ENCODE measurements at regions not wholly inside any gene's neighbourhood (a gene's known extent, or its start where the extent isn't known, plus 50 kb on each side); places are given as distances from the start of the nearest gene placed in this dataset.

DNA sequence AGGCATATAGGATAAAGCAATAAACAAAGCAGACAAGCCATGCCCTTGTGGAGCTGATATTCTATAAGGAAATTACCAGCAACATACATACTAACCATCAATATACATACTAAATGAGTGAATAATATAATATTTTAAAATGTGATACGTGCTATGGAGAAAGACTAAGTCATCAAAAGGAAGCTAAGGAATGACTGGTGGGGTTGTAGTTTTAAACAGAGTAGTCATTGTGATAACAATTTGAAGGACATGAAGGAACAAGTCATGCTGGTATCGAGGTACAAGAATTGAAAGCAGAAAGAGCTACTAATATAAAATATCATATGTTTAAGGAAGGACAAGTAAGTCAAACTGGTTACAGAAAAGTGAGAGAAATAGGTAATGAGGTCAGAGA lies 894.9 kb upstream of the PCDH9 start (continued):
- TF ChIP-seq, protein P1, sequence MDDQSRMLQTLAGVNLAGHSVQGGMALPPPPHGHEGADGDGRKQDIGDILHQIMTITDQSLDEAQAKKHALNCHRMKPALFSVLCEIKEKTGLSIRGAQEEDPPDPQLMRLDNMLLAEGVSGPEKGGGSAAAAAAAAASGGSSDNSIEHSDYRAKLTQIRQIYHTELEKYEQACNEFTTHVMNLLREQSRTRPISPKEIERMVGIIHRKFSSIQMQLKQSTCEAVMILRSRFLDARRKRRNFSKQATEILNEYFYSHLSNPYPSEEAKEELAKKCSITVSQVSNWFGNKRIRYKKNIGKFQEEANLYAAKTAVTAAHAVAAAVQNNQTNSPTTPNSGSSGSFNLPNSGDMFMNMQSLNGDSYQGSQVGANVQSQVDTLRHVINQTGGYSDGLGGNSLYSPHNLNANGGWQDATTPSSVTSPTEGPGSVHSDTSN (IDR thresholded peaks at IDR 0.05; ENCODE audit: insufficient replicate concordance, low read depth, low read length): no peak
- TF ChIP-seq CREB1 (IDR thresholded peaks at IDR 0.05; ENCODE audit: low read depth) (no peak), MTA3 (IDR thresholded peaks at IDR 0.05; ENCODE audit: borderline replicate concordance, low read length) (no peak)

DNA sequence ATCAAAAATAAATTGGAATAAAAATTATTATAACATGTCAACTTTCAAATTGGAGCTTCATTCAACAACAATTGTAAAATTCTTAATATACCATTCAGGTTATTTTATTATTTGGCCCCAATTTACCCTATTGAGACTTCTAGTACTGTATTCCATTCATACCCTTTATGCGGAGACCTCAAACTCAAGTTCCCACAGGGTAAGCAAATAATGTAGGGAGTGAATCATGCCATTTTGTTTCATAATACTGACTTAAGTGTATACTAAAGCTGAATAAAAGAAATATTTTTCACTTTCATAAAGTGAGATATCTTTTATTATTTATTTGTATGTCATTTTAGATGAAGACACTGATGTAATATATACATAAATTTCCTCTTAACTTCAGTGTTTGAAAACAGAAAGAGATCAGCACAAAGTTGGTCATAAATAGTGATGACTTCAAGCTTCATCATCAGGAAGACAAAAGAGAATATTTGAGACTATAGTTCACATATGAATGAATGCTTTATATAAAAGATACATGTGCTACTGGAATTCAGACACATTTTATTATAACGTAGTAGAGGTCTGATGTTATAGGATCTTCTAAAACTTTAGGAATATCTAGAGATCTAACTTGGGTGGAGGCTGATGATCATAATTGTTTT lies 894.4 kb upstream of the PCDH9 start:
- H2AFZ ChIP-seq (ENCODE audit: control insufficient read depth, low read depth, low read length): no peak overlapping the region
- POLR2A ChIA-PET: interaction anchor here (0.8 kb wide), 1 partner anchor 30 kb away, joined by 3 read pairs; no protein-coding TSS in a partner anchor
- no peaks in the 10 kb centered on the region for H3K4me1 ChIP-seq (ENCODE audit: control insufficient read depth, insufficient read depth, low read length)
- H3K4me2 ChIP-seq (ENCODE audit: control insufficient read depth, insufficient read depth): no peak overlapping the region
- SMC1A ChIA-PET (ENCODE audit: uncharacterized antibody, unreplicated experiment): interaction anchor here (0.8 to 0.9 kb wide), 2 partner anchors 9 to 112 kb away, joined by 3 to 5 read pairs; no protein-coding TSS in a partner anchor
- no peak overlapping the region for H3K27ac ChIP-seq (ENCODE audit: control insufficient read depth, insufficient read depth)
- H3K9me3 ChIP-seq (replicated peaks; ENCODE audit: control insufficient read depth, insufficient read depth, low read length): no peaks in the 10 kb centered on the region
- H4K20me1 ChIP-seq (ENCODE audit: control insufficient read depth, insufficient read depth): no peaks in the 10 kb centered on the region
- no peaks in the 10 kb centered on the region for H3K79me2 ChIP-seq (ENCODE audit: control insufficient read depth, insufficient read depth, low read length)
- RAD21 ChIA-PET (ENCODE audit: unreplicated experiment): no interaction called here
- FAIRE-seq (no peak), ATAC-seq (no peak), DNase-seq (ENCODE audit: low read depth, low spot score) (no peak)
- in situ Hi-C loops (cut with MboI): no loop called here
- no peak overlapping the region for H3K9ac ChIP-seq (ENCODE audit: control insufficient read depth, insufficient read depth, low read length)
- TF ChIP-seq MYB (IDR thresholded peaks at IDR 0.05; ENCODE audit: borderline replicate concordance, low read depth, low read length) (no peak), KLF5 (IDR thresholded peaks at IDR 0.05; ENCODE audit: partially characterized antibody) (no peak), POLR2AphosphoS5 (IDR thresholded peaks at IDR 0.05; ENCODE audit: low read length) (no peak), RAD21 (IDR thresholded peaks at IDR 0.05; ENCODE audit: insufficient read depth, low read depth, low read length) (no peak), ZSCAN29 (IDR thresholded peaks at IDR 0.05) (no peak), CREB1 (IDR thresholded peaks at IDR 0.05; ENCODE audit: low read depth) (no peak), SUPT20H (IDR thresholded peaks at IDR 0.05; ENCODE audit: borderline replicate concordance, control insufficient read depth, low read depth, low read length) (no peak), STAT1 (conservative IDR thresholded peaks at IDR 0.05) (no peak), ETV6 (conservative IDR thresholded peaks at IDR 0.05 in 1 of 2, IDR thresholded peaks at IDR 0.05 in 1 of 2; ENCODE audit: borderline replicate concordance in 1 of 2, low read depth in 1 of 2) (no peak), NFIC (IDR thresholded peaks at IDR 0.05; ENCODE audit: low read depth, low read length) (no peak), MXI1 (IDR thresholded peaks at IDR 0.05; ENCODE audit: low read depth, low read length) (no peak), NRF1 (conservative IDR thresholded peaks at IDR 0.05; ENCODE audit: low read depth, low read length) (no peak), SMAD1 (IDR thresholded peaks at IDR 0.05; ENCODE audit: low read depth, partially characterized antibody) (no peak), NR2C2 (IDR thresholded peaks at IDR 0.05; ENCODE audit: borderline replicate concordance, control insufficient read depth, insufficient read length, low read depth) (no peak)
- TF ChIP-seq, protein P2, sequence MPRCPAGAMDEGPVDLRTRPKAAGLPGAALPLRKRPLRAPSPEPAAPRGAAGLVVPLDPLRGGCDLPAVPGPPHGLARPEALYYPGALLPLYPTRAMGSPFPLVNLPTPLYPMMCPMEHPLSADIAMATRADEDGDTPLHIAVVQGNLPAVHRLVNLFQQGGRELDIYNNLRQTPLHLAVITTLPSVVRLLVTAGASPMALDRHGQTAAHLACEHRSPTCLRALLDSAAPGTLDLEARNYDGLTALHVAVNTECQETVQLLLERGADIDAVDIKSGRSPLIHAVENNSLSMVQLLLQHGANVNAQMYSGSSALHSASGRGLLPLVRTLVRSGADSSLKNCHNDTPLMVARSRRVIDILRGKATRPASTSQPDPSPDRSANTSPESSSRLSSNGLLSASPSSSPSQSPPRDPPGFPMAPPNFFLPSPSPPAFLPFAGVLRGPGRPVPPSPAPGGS (IDR thresholded peaks at IDR 0.05; ENCODE audit: borderline replicate concordance, insufficient read depth, low read depth, low read length, poor library complexity, severe bottlenecking): no peak
- TF ChIP-seq, protein P3, sequence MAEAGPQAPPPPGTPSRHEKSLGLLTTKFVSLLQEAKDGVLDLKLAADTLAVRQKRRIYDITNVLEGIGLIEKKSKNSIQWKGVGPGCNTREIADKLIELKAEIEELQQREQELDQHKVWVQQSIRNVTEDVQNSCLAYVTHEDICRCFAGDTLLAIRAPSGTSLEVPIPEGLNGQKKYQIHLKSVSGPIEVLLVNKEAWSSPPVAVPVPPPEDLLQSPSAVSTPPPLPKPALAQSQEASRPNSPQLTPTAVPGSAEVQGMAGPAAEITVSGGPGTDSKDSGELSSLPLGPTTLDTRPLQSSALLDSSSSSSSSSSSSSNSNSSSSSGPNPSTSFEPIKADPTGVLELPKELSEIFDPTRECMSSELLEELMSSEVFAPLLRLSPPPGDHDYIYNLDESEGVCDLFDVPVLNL (IDR thresholded peaks at IDR 0.05; ENCODE audit: low read depth, low read length): no peak
- CTCF ChIA-PET: no interaction called here
- no TSS peak for BruUV-seq (replicated peaks)
- WGBS (ENCODE audit: insufficient coverage, insufficient replicate concordance, low lambda C conversion rate, missing lambda C conversion rate): 22% methylated on average over 2 of the region's 2 CpGs
- no peaks in the 10 kb centered on the region for H3K27me3 ChIP-seq (replicated peaks in 1 of 2; ENCODE audit: control insufficient read depth in 2 of 2, insufficient read depth in 2 of 2, low read length in 1 of 2)
- intact Hi-C loops (cut with micrococcal nuclease; ENCODE audit: unreplicated experiment): no loop called here
- no peaks in the 10 kb centered on the region for H3K36me3 ChIP-seq (ENCODE audit: control insufficient read depth in 2 of 2, insufficient read depth in 2 of 2, low read length in 1 of 2)
- H3K4me3 ChIP-seq: no peak overlapping the region
